ENCODE measurements at regions not wholly inside any gene's neighbourhood (a gene's known extent, or its start where the extent isn't known, plus 50 kb on each side); places are given as distances from the start of the nearest gene placed in this dataset.

GRCh38 chr5:60399507-60399906 lies 300.5 kb downstream of the DEPDC1B start:
- TF ChIP-seq EZH2 (IDR thresholded peaks at IDR 0.05; ENCODE audit: borderline replicate concordance) (no peak), CTCF (IDR thresholded peaks at IDR 0.05; ENCODE audit: poor library complexity) (no peak)
